ENCODE measurements at regions not wholly inside any gene's neighbourhood (a gene's known extent, or its start where the extent isn't known, plus 50 kb on each side); places are given as distances from the start of the nearest gene placed in this dataset.

GRCh38 chr6:14655201-14656061 lies 537.9 kb downstream of the CD83 start:
- H3K27ac ChIP-seq: no peak overlapping the region
- TF ChIP-seq POLR2A (IDR thresholded peaks at IDR 0.05) (no peak), CTCF (IDR thresholded peaks at IDR 0.05) (no peak)
- H3K4me3 ChIP-seq: no peak overlapping the region
- H3K27me3 ChIP-seq: no peaks in the 10 kb centered on the region
- DNase-seq: no peak
- no peaks in the 10 kb centered on the region for H3K36me3 ChIP-seq (ENCODE audit: low read depth, missing control alignments)
- 60 to 62% methylated on average over 16 of the region's 16 CpGs for WGBS, 2 donors
- intact Hi-C loops (cut with DNase I; ENCODE audit: low total_unique reads): no loop called here
- no peaks in the 10 kb centered on the region for H3K4me1 ChIP-seq
- no peaks in the 10 kb centered on the region for H3K9me3 ChIP-seq

- Histone ChIP-seq H3K36me3 (ENCODE audit: low read depth, missing control alignments) (no peaks in the 10 kb centered on the region), H3K27ac (no peak overlapping the region), H3K9me3 (no peaks in the 10 kb centered on the region), H3K4me1 (no peaks in the 10 kb centered on the region), H3K27me3 (no peaks in the 10 kb centered on the region), H3K4me3 (no peak overlapping the region)
- intact Hi-C loops (cut with DNase I; ENCODE audit: low total_unique reads): no loop called here
- WGBS, 2 donors: 24 to 32% methylated on average over 4 of the region's 4 CpGs
- TF ChIP-seq POLR2A (IDR thresholded peaks at IDR 0.05): no peak
- TF ChIP-seq CTCF (IDR thresholded peaks at IDR 0.05): no peak
- DNase-seq: no peak
These were observed 538.5 kb downstream of the CD83 start for GRCh38 chr6:14656078-14656521.

- intact Hi-C loops (cut with DNase I; ENCODE audit: low total_unique reads): no loop called here
- H3K27me3 ChIP-seq: no peaks in the 10 kb centered on the region
- no peak overlapping the region for H3K4me3 ChIP-seq
- H3K27ac ChIP-seq: no peak overlapping the region
- no peaks in the 10 kb centered on the region for H3K36me3 ChIP-seq (ENCODE audit: low read depth, missing control alignments)
- DNase-seq: no peak
- TF ChIP-seq POLR2A (IDR thresholded peaks at IDR 0.05): no peak
- no peak for TF ChIP-seq CTCF (IDR thresholded peaks at IDR 0.05)
- WGBS, 2 donors: 66 to 82% methylated on average over 4 of the region's 4 CpGs
- no peaks in the 10 kb centered on the region for H3K9me3 ChIP-seq
- no peaks in the 10 kb centered on the region for H3K4me1 ChIP-seq
These were observed 539.1 kb downstream of the CD83 start for GRCh38 chr6:14656649-14657048.

GRCh38 chr6:14658030-14658429 lies 540.5 kb downstream of the CD83 start:
- 87% methylated on average over 2 of the region's 2 CpGs for WGBS, 2 donors
- H3K4me1 ChIP-seq: no peaks in the 10 kb centered on the region
- no peaks in the 10 kb centered on the region for H3K36me3 ChIP-seq (ENCODE audit: low read depth, missing control alignments)
- H3K4me3 ChIP-seq: no peak overlapping the region
- no peak overlapping the region for H3K27ac ChIP-seq
- intact Hi-C loops (cut with DNase I; ENCODE audit: low total_unique reads): no loop called here
- DNase-seq: no peak
- TF ChIP-seq POLR2A (IDR thresholded peaks at IDR 0.05): no peak
- TF ChIP-seq CTCF (IDR thresholded peaks at IDR 0.05): no peak
- H3K9me3 ChIP-seq: no peaks in the 10 kb centered on the region
- no peaks in the 10 kb centered on the region for H3K27me3 ChIP-seq
